Spleen (tissue), 11 donors: ENCODE measurements at regions not wholly inside any gene's neighbourhood (a gene's known extent, or its start where the extent isn't known, plus 50 kb on each side); places are given as distances from the start of the nearest gene placed in this dataset.

Experiments
- DNase-seq: peaks from one replicate; pipeline ENCODE4 v3.0.0-alpha.2; 2020
- H3K27ac ChIP-seq, 8 donors: fragments of 200-600 bp; sonication (generic) in 7 of 8; 1 replicate in 4 of 8; 2 replicates in 4 of 8; pipeline versions ENCODE4 v1.5.0 to v1.8.0; 2016 to 2021; ENCODE audit warnings: inconsistent platforms in 4 of 8, mild to moderate bottlenecking in 4 of 8, moderate library complexity in 1 of 8
- H3K27me3 ChIP-seq, 7 donors: fragments of 200-600 bp; sonication (generic) in 6 of 7; replicated peaks in 1 of 7; 1 replicate in 4 of 7; 2 replicates in 3 of 7; pipeline versions ENCODE4 v1.5.0 to v1.8.0; 2016 to 2021; ENCODE audit warnings: inconsistent platforms in 3 of 7, mild to moderate bottlenecking in 1 of 7
- H3K36me3 ChIP-seq, 6 donors: fragments of 200-600 bp; sonication (generic) in 5 of 6; 1 replicate in 4 of 6; 2 replicates in 2 of 6; pipeline versions ENCODE4 v1.5.0 to v1.8.0; 2016 to 2021; ENCODE audit warnings: inconsistent platforms in 2 of 6
- H3K4me1 ChIP-seq, 6 donors: fragments of 200-600 bp; sonication (generic) in 5 of 6; 1 replicate in 3 of 6; 2 replicates in 3 of 6; pipeline versions ENCODE4 v1.5.0 to v1.8.0; 2016 to 2021; ENCODE audit warnings: inconsistent platforms in 3 of 6
- H3K4me3 ChIP-seq, 8 donors: fragments of 200-600 bp; sonication (generic) in 7 of 8; 1 replicate in 4 of 8; 2 replicates in 4 of 8; pipeline versions ENCODE4 v1.5.0 to v1.8.0; 2016 to 2021; ENCODE audit warnings: inconsistent platforms in 4 of 8, mild to moderate bottlenecking in 4 of 8, moderate library complexity in 2 of 8
- H3K9me3 ChIP-seq, 8 donors: fragments of 200-600 bp; sonication (generic) in 7 of 8; 1 replicate in 4 of 8; 2 replicates in 4 of 8; pipeline versions ENCODE4 v1.5.0 to v1.8.0; 2016 to 2021; ENCODE audit warnings: inconsistent platforms in 4 of 8
- CTCF ChIP-seq, 11 experiments: fragments of 200-600 bp in 7 of 11; fragments of 450-650 bp in 4 of 11; sonication (generic) in 4 of 11; IDR thresholded peaks in 8 of 11; conservative IDR thresholded peaks in 3 of 11; 1 replicate in 7 of 11; 2 replicates in 4 of 11; pipeline versions ENCODE4 v1.4.0 to v1.8.0; 2016 to 2021; ENCODE audit warnings: antibody characterized with exemption in 11 of 11, inconsistent platforms in 4 of 11, mild to moderate bottlenecking in 1 of 11
- POLR2A ChIP-seq, 3 donors: fragments of 450-650 bp; IDR thresholded peaks; one replicate each; pipeline ENCODE4 v1.5.1; 2017; ENCODE audit warnings: antibody characterized with exemption in 3 of 3, mild to moderate bottlenecking in 1 of 3
- POLR2AphosphoS5 ChIP-seq, 3 donors: sonication (generic); formaldehyde crosslinking; IDR thresholded peaks; one replicate each; pipeline ENCODE4 v1.5.1; 2017; ENCODE audit warnings: antibody characterized with exemption in 3 of 3
- WGBS, 5 donors: extraction: QIAGEN DNeasy Blood & Tissue Kit in 3 of 5; methylation state at CpG; one replicate each; pipeline versions ENCODE4 v1.1.5 to v1.1.7; 2013 to 2018; 5-methylcytosine and 5-hydroxymethylcytosine counted together
- intact Hi-C: fragments of 100-400 bp; cut with DNase I; formaldehyde crosslinking; loops from one replicate; pipeline ENCODE4 v1.15.0; 2023; ENCODE audit warnings: low total_unique reads
- donor health status: healthy with polysubstance abuse.
- donor health status: DM: no; HTN: no; CAD: no; lungs with moderate emphysema.
- donor health status: DM: no; HTN: no; CAD: no.
- donor health status: Bipolar disorder and iron deficiency.
- donor health status: healthy.
- donor health status: DM: no; HTN: no; CAD: no.
- donor health status: DM: yes; HTN: yes; CAD: no.

DNA sequence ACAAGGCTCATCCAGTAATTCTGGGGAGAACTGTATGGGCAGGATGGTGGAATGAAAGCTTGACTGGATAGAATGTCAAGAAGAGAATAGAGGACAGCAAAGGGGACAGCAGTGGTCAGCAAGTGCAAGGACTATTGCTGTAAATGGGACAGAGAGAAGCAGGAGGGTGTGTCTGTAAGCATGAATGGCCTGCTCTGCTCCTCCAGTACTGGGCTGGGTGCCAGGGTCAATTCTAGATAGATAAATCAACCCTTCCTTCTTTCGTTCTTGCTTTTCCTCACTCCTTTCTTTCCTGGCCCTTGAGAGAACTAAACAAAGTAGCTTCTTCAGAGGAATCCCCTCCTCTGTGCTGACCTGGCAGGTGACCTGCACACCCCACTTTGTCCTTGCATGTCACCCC is 1019.2 kb downstream of the BCL11B start:
- no peak for DNase-seq
- TF ChIP-seq POLR2AphosphoS5 (IDR thresholded peaks at IDR 0.05): no peak
- TF ChIP-seq POLR2A (IDR thresholded peaks at IDR 0.05): no peak
- TF ChIP-seq CTCF (IDR thresholded peaks at IDR 0.05 in 8 of 11, conservative IDR thresholded peaks at IDR 0.05 in 3 of 11): no peak
- Histone ChIP-seq H3K9me3 (no peaks in the 10 kb centered on the region), H3K4me1 (no peaks in the 10 kb centered on the region), H3K36me3 (no peaks in the 10 kb centered on the region), H3K27me3 (no peaks in the 10 kb centered on the region), H3K4me3 (no peak overlapping the region), H3K27ac (no peak overlapping the region)
- intact Hi-C loops: no loop called here
- WGBS, 5 donors: 50 to 57% (median 52%) methylated on average over 1 of the region's 1 CpG

DNA sequence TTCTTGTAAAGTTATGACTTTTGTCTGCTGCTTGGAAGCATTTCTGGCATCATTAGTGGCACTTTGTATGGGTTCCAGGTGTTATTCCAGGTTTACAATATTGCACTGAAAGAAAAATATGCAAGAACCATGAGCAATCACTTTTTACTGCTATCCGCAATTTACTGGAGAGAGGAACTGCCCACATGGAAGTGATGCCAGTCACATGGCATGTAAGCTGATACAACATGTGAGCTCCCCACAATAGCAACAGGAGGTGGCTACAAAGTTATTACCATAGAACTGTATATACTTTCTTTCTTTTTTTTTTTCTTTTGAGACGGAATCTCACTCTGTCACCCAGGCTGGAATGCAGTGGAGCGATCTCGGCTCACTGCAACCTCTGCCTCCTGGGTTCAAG is 1012.1 kb downstream of the BCL11B start:
- Histone ChIP-seq H3K36me3 (no peaks in the 10 kb centered on the region), H3K27ac (no peak overlapping the region), H3K4me1 (no peaks in the 10 kb centered on the region), H3K4me3 (no peak overlapping the region), H3K9me3 (peaks cover 0 to 5% (median 0%) of the 10 kb centered on the region in 8 donors), H3K27me3 (no peaks in the 10 kb centered on the region)
- WGBS, 5 donors: 84 to 94% (median 86%) methylated on average over 4 of the region's 4 CpGs
- no peak for TF ChIP-seq POLR2A (IDR thresholded peaks at IDR 0.05)
- TF ChIP-seq POLR2AphosphoS5 (IDR thresholded peaks at IDR 0.05): no peak
- TF ChIP-seq CTCF (IDR thresholded peaks at IDR 0.05 in 8 of 11, conservative IDR thresholded peaks at IDR 0.05 in 3 of 11): no peak
- DNase-seq: no peak
- intact Hi-C loops: no loop called here

DNA sequence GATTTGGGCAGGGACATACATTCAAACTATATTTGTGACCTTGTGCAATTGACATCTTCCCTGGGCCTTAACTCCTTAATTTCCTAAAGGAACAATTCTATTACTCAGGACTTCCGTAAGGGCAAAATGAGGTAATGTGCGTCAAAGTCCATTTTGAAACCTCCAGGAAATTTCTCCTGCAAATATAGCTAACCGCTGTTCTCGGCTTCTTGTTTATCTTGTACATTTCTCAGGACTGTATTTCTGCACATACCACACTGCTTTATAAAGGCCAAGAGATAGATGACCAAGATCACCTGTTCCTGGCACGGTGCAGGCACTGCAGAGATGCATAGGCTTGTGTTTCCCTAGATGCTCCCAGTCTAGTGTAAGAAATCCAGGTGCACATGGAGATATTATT is 1009.4 kb downstream of the BCL11B start:
- no peaks in the 10 kb centered on the region for H3K36me3 ChIP-seq
- TF ChIP-seq CTCF (IDR thresholded peaks at IDR 0.05 in 8 of 11, conservative IDR thresholded peaks at IDR 0.05 in 3 of 11): no peak
- TF ChIP-seq POLR2A (IDR thresholded peaks at IDR 0.05): no peak
- TF ChIP-seq POLR2AphosphoS5 (IDR thresholded peaks at IDR 0.05): no peak
- intact Hi-C loops: no loop called here
- H3K27me3 ChIP-seq: no peaks in the 10 kb centered on the region
- DNase-seq: no peak
- WGBS, 5 donors: 88 to 94% (median 92%) methylated on average over 5 of the region's 5 CpGs
- peaks cover 0 to 5% (median 0%) of the 10 kb centered on the region in 8 donors for H3K9me3 ChIP-seq
- no peaks in the 10 kb centered on the region for H3K4me1 ChIP-seq
- H3K27ac ChIP-seq: no peak overlapping the region
- no peak overlapping the region for H3K4me3 ChIP-seq

GRCh38 chr14:98269533-98269932 is 1002.5 kb downstream of the BCL11B start:
- no peak overlapping the region for H3K4me3 ChIP-seq
- H3K9me3 ChIP-seq: peaks cover 0 to 14% (median 10%) of the 10 kb centered on the region in 8 donors
- no peaks in the 10 kb centered on the region for H3K36me3 ChIP-seq
- intact Hi-C loops: no loop called here
- DNase-seq: no peak
- TF ChIP-seq POLR2A (IDR thresholded peaks at IDR 0.05): no peak
- no peak for TF ChIP-seq CTCF (IDR thresholded peaks at IDR 0.05 in 8 of 11, conservative IDR thresholded peaks at IDR 0.05 in 3 of 11)
- no peak for TF ChIP-seq POLR2AphosphoS5 (IDR thresholded peaks at IDR 0.05)
- H3K27me3 ChIP-seq: no peaks in the 10 kb centered on the region
- no peak overlapping the region for H3K27ac ChIP-seq
- no peaks in the 10 kb centered on the region for H3K4me1 ChIP-seq
